NCI-H2107 (cell line): ENCODE measurements at regions not wholly inside any gene's neighbourhood (a gene's known extent, or its start where the extent isn't known, plus 50 kb on each side); places are given as distances from the start of the nearest gene placed in this dataset.

ENCODE experiments used
- DNase-seq: peaks from one replicate; lab custom pipeline; 2025; lab: John Stamatoyannopoulos, UW

DNA sequence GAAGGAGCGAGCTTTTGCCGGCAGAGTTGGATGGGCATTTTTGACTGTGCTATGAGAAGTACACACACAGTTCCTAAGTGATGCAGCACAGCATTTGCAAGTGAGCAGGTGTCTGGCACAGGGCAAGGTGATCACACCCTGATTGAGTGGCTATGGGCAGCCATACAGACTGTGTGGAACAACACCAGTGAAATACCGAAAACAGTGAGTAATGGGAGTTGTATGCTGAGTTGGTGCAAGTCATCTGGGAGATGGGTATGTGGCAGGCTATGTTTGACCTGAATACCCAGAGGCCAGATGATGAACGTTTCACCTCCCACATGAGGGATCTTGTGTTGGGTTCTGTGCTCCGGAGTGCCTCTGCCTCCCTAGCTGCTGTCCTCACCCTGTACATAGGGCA lies 53.5 kb upstream of the TIPARP start:
- no peak for DNase-seq

DNA sequence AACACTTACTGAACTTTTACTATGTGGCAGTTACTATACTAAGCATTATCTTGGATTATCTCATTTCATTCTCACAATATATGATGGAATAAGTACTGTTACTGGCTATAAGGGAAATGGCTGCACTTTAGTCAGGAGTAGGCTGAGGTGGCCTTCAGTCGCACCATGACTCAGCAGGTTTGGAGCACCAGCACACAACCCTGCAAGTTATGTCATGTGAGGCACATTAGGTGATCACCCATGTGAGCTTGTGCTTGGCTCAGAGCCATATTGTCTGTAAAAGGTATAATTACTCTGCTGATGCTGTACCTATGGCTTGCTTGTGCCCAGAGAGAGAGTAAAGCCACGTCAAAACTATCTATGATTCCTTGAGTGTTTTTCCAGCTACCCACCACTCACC lies 54.1 kb upstream of the TIPARP start:
- DNase-seq: peak; percentile 76

DNA sequence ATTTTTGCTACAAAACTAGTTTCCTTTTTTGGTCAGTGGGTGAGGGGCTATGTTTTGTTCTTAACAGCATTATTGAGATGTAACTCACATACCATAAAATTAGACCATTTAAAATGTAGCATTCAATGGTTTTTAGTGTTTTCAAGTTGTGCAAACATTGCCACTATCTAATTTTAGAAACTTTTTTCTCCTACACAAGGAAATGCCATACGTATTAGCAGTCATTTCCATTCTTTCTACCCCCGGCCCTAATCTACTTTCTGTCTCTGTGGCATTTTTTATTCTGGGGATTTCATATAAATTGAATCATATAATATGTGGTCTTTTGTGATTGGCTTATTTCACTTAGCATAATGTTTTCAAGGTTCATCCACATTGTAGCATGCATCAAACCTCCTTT lies 55.0 kb upstream of the TIPARP start:
- no peak for DNase-seq

DNA sequence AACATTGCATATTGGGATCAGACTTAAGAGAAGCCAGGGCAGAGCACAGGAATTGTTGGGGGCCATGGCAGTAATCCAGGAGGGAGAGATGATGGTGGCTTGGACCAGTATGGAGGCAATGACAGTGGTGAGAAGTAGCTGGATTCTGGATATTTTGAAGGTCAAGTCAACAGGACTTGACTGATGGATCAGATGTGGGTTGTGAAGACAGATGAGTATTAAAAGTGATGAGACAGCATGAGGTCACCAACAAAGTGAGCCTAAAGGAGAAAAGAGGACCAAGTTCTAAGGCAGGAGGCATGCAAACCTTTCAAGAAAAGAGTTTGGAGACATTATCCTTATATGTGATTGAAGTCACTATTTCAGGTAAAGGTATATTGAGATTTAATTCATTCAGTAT lies 56.6 kb upstream of the TIPARP start:
- no peak for DNase-seq

DNA sequence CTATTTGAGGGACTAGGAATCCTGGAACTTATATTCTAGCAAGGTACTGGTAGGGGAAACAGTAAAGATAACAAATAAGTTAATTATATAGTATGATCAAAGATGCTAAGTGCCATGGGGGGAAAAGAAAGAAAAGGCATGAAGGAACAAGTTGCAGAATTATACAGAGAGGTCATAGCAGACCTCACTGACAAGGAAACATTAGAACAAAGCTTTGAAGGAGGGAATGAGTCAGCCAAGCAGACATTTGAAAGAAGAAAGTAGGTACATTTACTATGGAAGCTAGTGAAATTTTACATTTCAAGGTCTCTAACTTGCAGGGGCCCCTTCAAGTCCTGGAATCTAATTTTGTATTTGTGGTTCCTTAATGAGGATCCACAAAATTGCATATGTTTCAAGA lies 57.2 kb upstream of the TIPARP start:
- no peak for DNase-seq

DNA sequence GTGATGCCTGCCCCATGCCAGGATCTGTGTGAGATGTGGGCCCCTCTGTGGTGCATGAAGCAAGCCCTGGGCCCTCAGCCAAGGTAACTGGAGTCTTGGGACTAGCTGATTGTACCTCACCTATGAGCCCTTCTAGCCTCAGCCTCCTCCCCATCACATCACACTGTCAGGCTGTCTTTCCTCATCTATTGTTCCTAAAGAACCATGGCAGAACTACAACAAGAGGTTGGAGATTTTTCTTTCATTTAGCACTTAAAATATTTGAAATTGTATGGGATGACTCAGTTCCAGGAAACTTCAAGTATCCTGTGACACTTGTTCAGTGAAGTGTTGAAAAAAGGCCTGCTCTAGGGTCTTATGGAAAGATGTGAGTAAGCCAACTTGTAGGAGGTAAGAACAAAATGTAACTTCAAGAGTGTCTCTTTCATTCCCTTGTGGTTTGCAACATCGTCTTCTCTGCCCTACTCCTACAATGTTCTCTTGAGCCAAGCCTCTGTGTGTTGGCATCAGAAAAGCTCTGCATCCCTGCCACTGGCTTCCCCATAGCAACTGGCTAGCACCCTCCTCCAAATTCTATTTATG lies 58.7 kb upstream of the TIPARP start:
- no peak for DNase-seq

DNA sequence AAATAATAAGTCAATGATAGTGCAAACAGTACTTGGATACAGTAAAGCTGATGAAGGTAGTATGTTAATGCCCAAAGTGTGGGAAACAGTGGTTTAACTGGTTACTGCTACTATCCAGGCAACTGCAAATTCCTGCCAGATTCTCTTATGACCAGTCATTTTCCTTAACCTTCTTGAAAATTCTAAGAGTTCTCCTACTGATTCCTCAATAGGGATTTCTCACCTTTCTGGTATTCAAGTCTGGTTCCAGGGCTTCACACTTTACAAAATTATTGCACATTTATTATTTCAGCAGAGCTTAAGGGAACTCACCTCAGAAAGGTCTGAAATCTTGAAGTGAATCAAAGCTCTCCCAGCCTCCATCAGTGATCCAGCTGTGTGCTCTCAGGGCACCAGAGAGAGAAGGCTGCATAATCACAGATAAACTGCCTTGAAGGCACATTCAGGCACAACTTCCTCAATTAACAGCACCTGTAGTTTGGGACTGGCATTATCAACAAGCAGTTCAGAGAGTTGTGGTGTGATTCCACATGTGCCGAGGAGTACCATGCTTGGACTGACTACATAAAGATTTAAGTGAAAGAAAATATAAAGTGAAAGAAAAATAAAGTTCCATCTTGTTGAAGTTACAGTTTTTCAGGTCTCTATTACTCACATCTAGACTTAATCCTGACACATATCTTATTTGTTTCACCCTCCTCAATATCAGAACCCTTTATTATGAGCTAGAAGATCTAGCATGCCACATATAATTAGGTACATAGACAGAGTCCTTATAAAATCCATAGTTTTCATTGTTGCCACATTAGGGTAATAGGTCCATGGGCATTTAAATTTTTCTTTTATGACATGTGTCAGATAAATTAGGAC lies 59.5 kb upstream of the TIPARP start:
- DNase-seq: no peak

DNA sequence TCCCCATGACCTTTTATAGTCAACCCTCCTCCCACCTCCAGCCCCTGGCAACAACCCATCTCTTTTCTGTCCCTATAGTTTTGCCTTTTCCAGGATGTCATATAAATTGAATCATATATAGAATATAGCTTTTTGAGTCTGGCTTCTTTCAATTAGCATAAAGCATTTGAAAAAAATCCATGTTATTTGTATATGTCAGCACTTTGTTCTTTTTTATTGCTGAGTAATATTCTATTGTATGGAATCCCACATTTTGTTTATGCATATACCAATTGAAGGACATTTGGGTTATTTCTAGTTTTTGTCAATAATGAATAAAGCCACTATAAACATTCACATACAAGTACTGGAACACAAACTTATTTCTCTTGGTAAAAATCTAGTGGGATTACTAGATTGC lies 58.0 kb upstream of the SSR3 start:
- no peak for DNase-seq

DNA sequence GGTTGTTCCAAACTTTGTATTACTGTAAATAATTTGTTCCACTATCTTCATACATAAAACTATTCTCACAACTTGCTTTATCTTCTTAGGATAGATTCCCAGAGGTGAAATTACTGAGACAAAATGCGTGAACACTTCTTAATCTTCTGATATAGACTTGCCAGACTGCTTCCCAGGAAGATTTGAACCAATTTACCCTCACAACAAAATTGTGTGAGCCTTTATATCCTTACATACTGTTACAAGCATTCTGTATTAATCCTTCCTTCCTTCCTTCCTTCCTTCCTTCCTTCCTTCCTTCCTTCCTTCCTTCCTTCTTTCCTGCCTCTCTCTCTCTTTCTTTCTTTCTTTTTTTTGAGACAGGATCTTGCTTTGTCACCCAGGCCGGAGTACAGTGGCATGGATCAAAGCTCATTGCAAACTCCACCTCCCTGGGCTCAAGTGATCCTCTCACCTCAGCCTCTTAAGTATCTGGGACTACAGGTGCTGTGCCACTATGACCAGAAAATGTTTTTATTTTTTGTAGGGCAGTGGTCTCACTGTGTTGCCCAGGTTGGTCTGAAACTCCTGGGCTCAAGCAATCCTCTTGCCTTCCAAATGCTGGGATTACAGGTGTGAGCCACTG lies 57.1 kb upstream of the SSR3 start:
- DNase-seq: no peak

DNA sequence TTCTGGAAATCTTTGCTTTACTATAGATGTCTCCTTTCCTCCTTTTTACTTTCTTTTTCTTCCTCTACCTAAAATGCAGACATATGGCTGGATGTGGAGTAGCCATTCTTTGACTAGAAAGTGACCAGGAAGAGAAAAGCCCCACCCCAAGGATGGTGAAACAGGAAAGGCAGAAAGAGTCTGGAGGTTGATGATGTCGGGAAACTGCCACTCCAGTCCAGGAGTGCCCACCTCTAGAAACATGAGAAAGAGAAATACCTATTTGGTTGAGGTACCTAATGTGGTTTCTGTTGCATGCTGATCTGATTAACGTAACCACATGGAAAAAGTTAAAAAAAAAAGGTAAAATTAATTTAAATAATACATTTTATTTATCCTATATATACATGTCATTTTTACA lies 55.2 kb upstream of the SSR3 start:
- DNase-seq: no peak

DNA sequence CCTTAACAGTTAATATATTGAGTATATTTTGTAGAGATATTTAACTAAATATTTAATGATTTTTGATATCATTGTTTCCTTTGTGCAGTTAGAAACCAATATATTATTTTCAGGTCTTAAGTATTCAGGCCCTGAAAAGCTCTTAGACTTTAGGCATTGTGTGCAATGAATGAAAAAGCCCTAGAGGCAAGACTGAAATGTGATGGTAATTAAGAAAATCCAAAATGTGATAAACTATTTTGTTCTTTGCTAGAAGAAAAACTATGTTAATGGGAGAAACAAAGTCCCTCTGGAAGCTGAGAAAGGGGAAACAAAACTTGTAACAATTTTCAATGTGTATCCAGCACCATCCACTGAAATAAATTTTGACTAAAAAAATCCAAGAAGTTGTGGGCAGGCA lies 54.6 kb upstream of the SSR3 start:
- no peak for DNase-seq

DNA sequence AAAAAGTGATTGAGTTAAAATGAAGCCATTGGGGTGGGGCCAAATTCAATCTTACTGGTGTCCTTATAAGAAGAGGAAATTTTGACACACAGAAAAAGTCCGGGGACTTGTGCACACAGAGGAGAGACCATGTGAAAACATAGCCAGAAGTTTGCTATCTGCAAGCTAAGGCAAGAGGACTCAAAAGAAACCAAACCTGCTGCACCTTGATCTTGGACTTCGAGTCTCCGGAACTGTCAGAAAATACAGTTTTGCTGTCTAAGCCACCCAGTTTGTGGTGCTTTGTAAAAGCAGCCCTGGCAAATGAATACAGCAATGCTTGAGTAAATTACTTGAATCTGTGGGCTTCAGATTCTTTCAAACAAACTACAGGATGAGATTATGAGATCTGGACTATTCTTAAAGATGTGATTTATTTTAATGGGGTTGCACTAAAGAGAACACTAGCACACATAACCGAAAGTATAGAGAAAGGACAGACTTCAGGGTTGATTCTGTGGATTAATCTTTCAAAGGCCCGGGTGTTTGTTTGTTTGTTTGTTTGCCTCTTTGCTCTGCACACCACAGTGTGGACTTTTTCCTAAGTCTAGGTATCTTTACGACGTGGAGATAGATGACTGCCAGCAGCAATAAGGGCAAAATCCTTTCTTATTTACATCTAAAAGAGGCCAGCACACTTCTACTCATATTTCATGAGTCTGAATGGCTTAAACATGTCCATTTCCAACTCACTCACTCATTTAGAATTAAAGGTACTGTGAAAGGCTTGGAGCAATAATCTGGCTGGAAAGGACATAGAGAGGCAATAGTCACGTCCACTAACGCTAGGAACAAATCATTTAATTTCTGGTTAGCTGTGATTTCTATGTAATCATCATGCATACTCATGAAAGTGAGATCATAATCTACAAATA lies 53.9 kb upstream of the SSR3 start:
- DNase-seq: no peak

DNA sequence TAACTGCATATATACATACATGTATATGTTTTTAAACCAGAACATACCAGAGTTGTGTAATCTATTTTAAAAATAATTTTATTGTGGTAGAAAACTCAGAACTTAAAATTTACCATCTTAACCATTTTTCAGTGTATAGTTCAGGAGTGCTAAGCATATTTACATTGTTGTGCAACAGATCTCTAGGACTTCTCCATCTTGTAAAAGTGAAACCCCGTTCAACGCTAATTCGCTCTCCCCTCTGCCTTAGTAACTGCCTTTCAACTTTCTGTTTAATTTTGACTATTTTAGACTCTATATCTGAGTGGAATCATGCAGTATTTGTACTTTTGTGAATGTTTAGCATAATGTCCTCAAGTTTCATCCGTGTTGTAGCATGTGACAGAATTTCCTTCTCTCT lies 51.8 kb upstream of the SSR3 start:
- no peak for DNase-seq

DNA sequence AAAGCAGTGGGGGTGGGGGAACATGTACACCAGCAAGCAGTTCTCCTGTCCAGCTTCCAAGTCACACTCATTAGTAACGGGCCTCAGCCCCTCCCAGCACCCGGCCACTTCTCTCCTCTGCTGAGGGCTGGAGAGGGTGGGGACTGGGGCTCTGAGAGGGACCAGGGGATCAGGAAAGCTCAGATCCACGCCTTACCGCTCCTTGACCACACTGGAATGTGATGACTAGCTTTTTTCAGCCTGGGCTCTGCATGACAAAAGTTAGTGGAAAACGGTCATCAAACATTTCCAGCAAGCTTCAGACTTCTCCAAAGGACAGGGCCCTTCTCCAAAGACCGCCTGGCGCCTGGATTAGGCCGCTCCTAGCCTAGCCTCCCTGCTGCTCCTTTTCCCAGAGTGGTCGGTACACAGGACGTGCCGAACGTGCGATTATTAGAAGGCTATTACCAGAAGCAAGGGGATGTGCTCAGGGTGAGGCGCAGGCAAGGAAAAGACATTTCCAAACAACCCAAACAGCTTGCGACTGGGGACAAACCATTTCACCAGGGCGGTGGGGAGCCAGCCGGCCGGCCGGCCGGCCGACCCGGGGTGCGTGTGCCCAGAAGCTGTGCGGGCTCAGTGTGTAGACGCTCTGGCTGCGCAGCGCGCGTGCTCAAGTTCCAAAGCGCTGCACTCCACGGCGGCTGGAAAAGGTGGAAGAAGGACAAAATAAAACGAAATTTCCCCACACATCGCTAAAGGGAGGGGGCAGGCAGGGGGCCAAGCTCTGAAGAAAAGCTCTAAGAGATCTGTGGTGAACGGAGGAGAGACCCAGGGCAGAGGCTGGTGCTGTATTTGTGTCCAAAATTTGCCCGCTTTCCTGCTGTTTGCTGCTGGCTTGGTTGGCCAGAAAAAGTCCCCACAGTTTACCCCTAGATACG lies 51.0 kb upstream of the SSR3 start:
- no peak for DNase-seq

DNA sequence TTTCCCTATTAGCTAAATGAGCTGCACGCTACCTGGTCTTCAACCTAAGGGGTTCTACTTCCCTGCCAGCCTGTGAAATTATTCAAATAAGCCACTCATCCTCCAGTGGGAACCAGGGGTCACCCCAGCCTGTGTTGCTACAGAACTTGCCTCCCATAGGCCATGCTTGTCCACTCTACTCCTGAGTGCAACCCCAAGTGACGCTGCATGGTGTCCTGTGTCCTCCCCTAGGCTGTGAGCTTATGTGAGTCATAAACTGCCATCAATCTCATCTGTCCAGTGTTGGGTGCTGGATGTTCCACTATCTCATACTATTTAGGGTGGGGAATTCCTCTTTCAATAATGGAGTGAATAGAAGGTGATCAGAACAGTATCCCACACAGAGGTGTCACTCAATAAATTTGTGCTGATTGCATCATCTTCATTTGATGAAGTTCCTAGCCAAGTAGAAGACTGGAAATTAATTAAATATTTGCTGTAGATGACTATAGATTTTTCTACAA lies 49.8 kb upstream of the SSR3 start:
- no peak for DNase-seq
